ENCODE measurements at regions not wholly inside any gene's neighbourhood (a gene's known extent, or its start where the extent isn't known, plus 50 kb on each side); places are given as distances from the start of the nearest gene placed in this dataset.
A peak's percentile ranks its signal among the peaks of the same experiment; 100 is the strongest.

DNA sequence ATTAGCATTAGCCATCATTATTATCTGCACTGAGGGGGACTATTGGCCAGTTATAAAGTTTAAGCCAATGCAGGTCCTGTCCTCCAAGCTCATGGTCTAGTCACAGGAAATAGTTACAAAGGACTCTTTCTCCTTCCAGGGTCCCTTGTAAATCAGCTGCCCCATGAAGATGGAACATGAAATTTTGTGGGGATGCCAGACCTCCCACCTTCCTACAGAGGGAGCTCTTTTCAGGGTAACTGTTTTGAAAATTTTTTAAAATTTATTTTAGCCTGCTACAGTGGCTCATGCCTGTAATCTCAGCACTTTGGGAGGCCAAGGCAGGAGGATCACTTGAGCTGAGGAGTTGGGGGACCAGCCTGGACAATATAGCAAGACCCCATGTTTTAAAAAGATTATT lies 124.4 kb upstream of the SLC34A2 start:
- H3K4ac ChIP-seq (ENCODE audit: low read depth in 1 of 2, low read length in 2 of 2) = no peak overlapping the region
- H3K14ac ChIP-seq (ENCODE audit: low read length in 2 of 2) = no peak overlapping the region
- H3K4me3 ChIP-seq (ENCODE audit: insufficient read depth in 1 of 2, low read depth in 1 of 2, low read length in 2 of 2) = no peak overlapping the region
- no peak overlapping the region for H2AK5ac ChIP-seq (ENCODE audit: low read length, severe bottlenecking)
- no peak overlapping the region for H4K8ac ChIP-seq (ENCODE audit: low read length)
- H3K23ac ChIP-seq (ENCODE audit: low read length in 2 of 2) = no peak overlapping the region
- H3K18ac ChIP-seq (ENCODE audit: low read depth in 1 of 2, low read length in 2 of 2) = no peak overlapping the region
- no peak overlapping the region for H2BK120ac ChIP-seq (ENCODE audit: low read depth, low read length)
- H3K27me3 ChIP-seq (ENCODE audit: control insufficient read depth in 1 of 2, insufficient read depth in 1 of 2, low read length in 2 of 2) = peaks cover 7 to 31% of the 10 kb centered on the region in 2 experiments
- H3K4me1 ChIP-seq (ENCODE audit: control insufficient read depth, insufficient read depth, low read depth, low read length) = peaks cover 7% of the 10 kb centered on the region
- H2AFZ ChIP-seq (ENCODE audit: low read depth, low read length) = no peak overlapping the region
- H3K9ac ChIP-seq (ENCODE audit: low read length) = no peak overlapping the region
- H2BK5ac ChIP-seq (ENCODE audit: low read depth, low read length, poor library complexity, severe bottlenecking) = no peak overlapping the region
- no peak overlapping the region for H2BK15ac ChIP-seq (ENCODE audit: low read depth, poor library complexity, severe bottlenecking)
- no peak for DNase-seq
- H3K27ac ChIP-seq (ENCODE audit: low read length, poor library complexity, severe bottlenecking) = no peak overlapping the region
- no peaks in the 10 kb centered on the region for H3K79me1 ChIP-seq (replicated peaks; ENCODE audit: low read length, poor library complexity, severe bottlenecking)
- H3K4me2 ChIP-seq (ENCODE audit: low read length, poor library complexity, severe bottlenecking) = no peak overlapping the region
- no peaks in the 10 kb centered on the region for H3K9me3 ChIP-seq (ENCODE audit: control insufficient read depth, low read length)
- no peak overlapping the region for H4K91ac ChIP-seq (ENCODE audit: low read length)
- H3K36me3 ChIP-seq (ENCODE audit: control insufficient read depth in 1 of 2, insufficient read depth in 2 of 2, low read depth in 1 of 2, low read length in 2 of 2) = no peaks in the 10 kb centered on the region
- no peak overlapping the region for H2BK12ac ChIP-seq (ENCODE audit: low read length in 2 of 2)

DNA sequence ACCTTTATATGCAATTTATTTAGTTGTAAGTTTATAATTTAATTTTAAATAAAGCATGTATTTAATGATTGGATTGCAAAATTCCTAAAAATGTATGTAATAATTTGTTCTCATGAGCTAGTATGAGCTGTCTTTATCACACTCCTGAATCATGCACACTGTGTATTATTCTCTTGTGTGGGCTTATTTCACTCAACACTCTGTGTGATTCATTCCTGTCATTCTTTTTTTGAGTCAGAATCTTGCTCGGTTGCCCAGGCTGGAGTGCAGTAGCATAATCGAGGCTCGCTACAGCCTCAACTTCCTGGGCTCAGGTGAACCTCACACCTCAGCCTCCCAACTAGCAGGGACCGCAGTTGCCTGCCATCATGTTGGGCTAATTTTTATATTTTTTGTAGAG lies 123.1 kb upstream of the SLC34A2 start:
- H3K4me3 ChIP-seq (ENCODE audit: insufficient read depth in 1 of 2, low read depth in 1 of 2, low read length in 2 of 2) = no peak overlapping the region
- H3K4me1 ChIP-seq (ENCODE audit: control insufficient read depth, insufficient read depth, low read depth, low read length) = peaks cover 9% of the 10 kb centered on the region
- DNase-seq = no peak
- no peak overlapping the region for H3K9ac ChIP-seq (ENCODE audit: low read length)
- no peaks in the 10 kb centered on the region for H3K9me3 ChIP-seq (ENCODE audit: control insufficient read depth, low read length)
- WGBS = 85% methylated on average over 3 of the region's 4 CpGs
- no peaks in the 10 kb centered on the region for H3K79me1 ChIP-seq (replicated peaks; ENCODE audit: low read length, poor library complexity, severe bottlenecking)
- H3K14ac ChIP-seq (ENCODE audit: low read length in 2 of 2) = no peak overlapping the region
- no peak overlapping the region for H2BK15ac ChIP-seq (ENCODE audit: low read depth, poor library complexity, severe bottlenecking)
- H3K27me3 ChIP-seq (ENCODE audit: control insufficient read depth in 1 of 2, insufficient read depth in 1 of 2, low read length in 2 of 2) = peaks cover 7 to 38% of the 10 kb centered on the region in 2 experiments
- no peak overlapping the region for H2BK120ac ChIP-seq (ENCODE audit: low read depth, low read length)
- H2BK5ac ChIP-seq (ENCODE audit: low read depth, low read length, poor library complexity, severe bottlenecking) = no peak overlapping the region
- H3K4ac ChIP-seq (ENCODE audit: low read depth in 1 of 2, low read length in 2 of 2) = no peak overlapping the region
- no peak overlapping the region for H4K8ac ChIP-seq (ENCODE audit: low read length)
- no peak overlapping the region for H2AK5ac ChIP-seq (ENCODE audit: low read length, severe bottlenecking)
- no peak overlapping the region for H4K91ac ChIP-seq (ENCODE audit: low read length)
- H3K18ac ChIP-seq (ENCODE audit: low read depth in 1 of 2, low read length in 2 of 2) = no peak overlapping the region
- H3K23ac ChIP-seq (ENCODE audit: low read length in 2 of 2) = no peak overlapping the region
- H3K4me2 ChIP-seq (ENCODE audit: low read length, poor library complexity, severe bottlenecking) = no peak overlapping the region
- H3K36me3 ChIP-seq (ENCODE audit: control insufficient read depth in 1 of 2, insufficient read depth in 2 of 2, low read depth in 1 of 2, low read length in 2 of 2) = no peaks in the 10 kb centered on the region
- no peak overlapping the region for H2AFZ ChIP-seq (ENCODE audit: low read depth, low read length)
- H3K27ac ChIP-seq (ENCODE audit: low read length, poor library complexity, severe bottlenecking) = no peak overlapping the region
- H2BK12ac ChIP-seq (ENCODE audit: low read length in 2 of 2) = no peak overlapping the region

DNA sequence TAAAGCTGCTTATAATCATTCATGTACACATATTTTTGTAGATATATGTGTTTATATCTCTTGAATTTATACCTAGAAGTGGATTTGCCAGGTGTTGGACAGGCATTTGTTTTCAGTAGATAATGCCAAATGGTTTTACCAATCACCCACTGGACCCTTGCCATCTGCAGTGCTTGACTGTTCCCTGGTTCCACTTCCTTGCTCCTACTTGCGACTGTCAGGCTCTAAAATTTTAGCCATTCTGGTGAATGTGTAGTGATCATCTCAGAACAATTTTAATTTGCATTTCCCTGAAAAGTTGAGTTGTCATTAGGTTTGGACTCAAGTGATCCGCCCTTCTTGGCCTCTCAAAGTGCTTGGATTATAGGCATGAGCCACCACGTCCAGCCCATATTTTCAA lies 122.4 kb upstream of the SLC34A2 start:
- Histone ChIP-seq H3K9me3 (ENCODE audit: control insufficient read depth, low read length) (no peaks in the 10 kb centered on the region), H3K79me1 (replicated peaks; ENCODE audit: low read length, poor library complexity, severe bottlenecking) (no peaks in the 10 kb centered on the region), H2AFZ (ENCODE audit: low read depth, low read length) (no peak overlapping the region), H3K36me3 (ENCODE audit: control insufficient read depth in 1 of 2, insufficient read depth in 2 of 2, low read depth in 1 of 2, low read length in 2 of 2) (no peaks in the 10 kb centered on the region), H3K27me3 (ENCODE audit: control insufficient read depth in 1 of 2, insufficient read depth in 1 of 2, low read length in 2 of 2) (peaks cover 7 to 38% of the 10 kb centered on the region in 2 experiments), H4K8ac (ENCODE audit: low read length) (no peak overlapping the region), H3K4me2 (ENCODE audit: low read length, poor library complexity, severe bottlenecking) (no peak overlapping the region), H2BK5ac (ENCODE audit: low read depth, low read length, poor library complexity, severe bottlenecking) (no peak overlapping the region), H3K27ac (ENCODE audit: low read length, poor library complexity, severe bottlenecking) (no peak overlapping the region), H3K18ac (ENCODE audit: low read depth in 1 of 2, low read length in 2 of 2) (no peak overlapping the region), H2BK12ac (ENCODE audit: low read length in 2 of 2) (no peak overlapping the region), H3K4me1 (ENCODE audit: control insufficient read depth, insufficient read depth, low read depth, low read length) (peaks cover 9% of the 10 kb centered on the region), H2AK5ac (ENCODE audit: low read length, severe bottlenecking) (no peak overlapping the region), H2BK120ac (ENCODE audit: low read depth, low read length) (no peak overlapping the region), H3K14ac (ENCODE audit: low read length in 2 of 2) (no peak overlapping the region), H3K23ac (ENCODE audit: low read length in 2 of 2) (no peak overlapping the region), H3K4me3 (ENCODE audit: insufficient read depth in 1 of 2, low read depth in 1 of 2, low read length in 2 of 2) (no peak overlapping the region), H4K91ac (ENCODE audit: low read length) (no peak overlapping the region), H2BK15ac (ENCODE audit: low read depth, poor library complexity, severe bottlenecking) (no peak overlapping the region), H3K9ac (ENCODE audit: low read length) (no peak overlapping the region), H3K4ac (ENCODE audit: low read depth in 1 of 2, low read length in 2 of 2) (no peak overlapping the region)
- DNase-seq = no peak
- WGBS = 34% methylated on average over 2 of the region's 3 CpGs

DNA sequence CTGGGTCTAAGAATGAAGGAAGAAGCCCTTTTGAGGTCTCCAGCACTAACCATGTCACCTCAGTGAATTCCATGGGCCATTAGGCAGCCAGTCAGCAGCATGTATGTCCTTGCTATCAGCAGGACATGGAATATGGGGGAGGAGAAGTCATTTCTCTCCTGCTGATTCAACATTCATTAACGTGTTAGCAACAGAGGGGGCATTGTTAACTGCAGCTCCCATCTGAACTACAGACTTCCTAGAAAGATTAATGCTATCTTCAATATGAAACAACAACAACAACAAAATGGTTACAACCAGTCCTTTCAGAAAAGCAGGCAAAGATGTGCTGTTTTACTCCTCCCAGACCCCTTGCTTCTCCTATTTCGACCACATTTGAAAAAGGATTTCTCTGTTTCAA lies 120.4 kb upstream of the SLC34A2 start:
- Histone ChIP-seq H2BK5ac (ENCODE audit: low read depth, low read length, poor library complexity, severe bottlenecking) (no peak overlapping the region), H3K4me2 (ENCODE audit: low read length, poor library complexity, severe bottlenecking) (no peak overlapping the region), H3K27me3 (ENCODE audit: control insufficient read depth in 1 of 2, insufficient read depth in 1 of 2, low read length in 2 of 2) (peaks cover under 1 to 32% of the 10 kb centered on the region in 2 experiments), H2BK12ac (ENCODE audit: low read length in 2 of 2) (no peak overlapping the region), H3K4ac (ENCODE audit: low read depth in 1 of 2, low read length in 2 of 2) (no peak overlapping the region), H3K9ac (ENCODE audit: low read length) (no peak overlapping the region), H3K9me3 (ENCODE audit: control insufficient read depth, low read length) (no peaks in the 10 kb centered on the region), H3K14ac (ENCODE audit: low read length in 2 of 2) (no peak overlapping the region), H3K36me3 (ENCODE audit: control insufficient read depth in 1 of 2, insufficient read depth in 2 of 2, low read depth in 1 of 2, low read length in 2 of 2) (no peaks in the 10 kb centered on the region), H2AFZ (ENCODE audit: low read depth, low read length) (no peak overlapping the region), H3K4me3 (ENCODE audit: insufficient read depth in 1 of 2, low read depth in 1 of 2, low read length in 2 of 2) (no peak overlapping the region), H3K4me1 (ENCODE audit: control insufficient read depth, insufficient read depth, low read depth, low read length) (peaks cover 9% of the 10 kb centered on the region), H3K18ac (ENCODE audit: low read depth in 1 of 2, low read length in 2 of 2) (no peak overlapping the region), H3K27ac (ENCODE audit: low read length, poor library complexity, severe bottlenecking) (peak overlapping the region; percentile 31), H3K23ac (ENCODE audit: low read length in 2 of 2) (no peak overlapping the region), H2BK15ac (ENCODE audit: low read depth, poor library complexity, severe bottlenecking) (no peak overlapping the region), H2BK120ac (ENCODE audit: low read depth, low read length) (no peak overlapping the region), H3K79me1 (replicated peaks; ENCODE audit: low read length, poor library complexity, severe bottlenecking) (no peaks in the 10 kb centered on the region), H2AK5ac (ENCODE audit: low read length, severe bottlenecking) (no peak overlapping the region), H4K91ac (ENCODE audit: low read length) (no peak overlapping the region), H4K8ac (ENCODE audit: low read length) (no peak overlapping the region)
- WGBS = 26% methylated on average over 2 of the region's 2 CpGs
- no peak for DNase-seq

Measured in mesenchymal stem cell (in vitro differentiated cells and primary cell).